ENCODE measurements at regions not wholly inside any gene's neighbourhood (a gene's known extent, or its start where the extent isn't known, plus 50 kb on each side); places are given as distances from the start of the nearest gene placed in this dataset.

DNA sequence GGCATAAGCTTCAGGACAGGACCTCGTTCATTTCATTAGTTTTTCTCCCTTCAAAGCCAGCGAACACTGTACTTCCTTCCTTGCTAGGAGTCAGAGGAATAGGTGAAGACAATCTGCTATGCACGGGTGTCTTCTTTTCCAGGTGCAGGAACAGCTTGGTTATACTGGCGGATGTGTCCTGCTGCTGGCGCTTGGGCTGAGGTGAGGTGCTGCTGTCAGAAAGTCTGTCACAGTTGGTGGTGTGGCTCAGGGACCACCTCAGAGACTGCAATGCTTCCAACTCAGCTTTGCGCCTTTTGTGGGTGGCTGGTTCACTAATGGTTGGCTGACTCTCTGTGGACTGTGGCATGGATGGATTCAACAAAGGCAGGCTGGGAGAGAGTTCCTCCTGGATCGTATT lies 58.3 kb upstream of the UBN2 start:
- TF ChIP-seq, protein P1, sequence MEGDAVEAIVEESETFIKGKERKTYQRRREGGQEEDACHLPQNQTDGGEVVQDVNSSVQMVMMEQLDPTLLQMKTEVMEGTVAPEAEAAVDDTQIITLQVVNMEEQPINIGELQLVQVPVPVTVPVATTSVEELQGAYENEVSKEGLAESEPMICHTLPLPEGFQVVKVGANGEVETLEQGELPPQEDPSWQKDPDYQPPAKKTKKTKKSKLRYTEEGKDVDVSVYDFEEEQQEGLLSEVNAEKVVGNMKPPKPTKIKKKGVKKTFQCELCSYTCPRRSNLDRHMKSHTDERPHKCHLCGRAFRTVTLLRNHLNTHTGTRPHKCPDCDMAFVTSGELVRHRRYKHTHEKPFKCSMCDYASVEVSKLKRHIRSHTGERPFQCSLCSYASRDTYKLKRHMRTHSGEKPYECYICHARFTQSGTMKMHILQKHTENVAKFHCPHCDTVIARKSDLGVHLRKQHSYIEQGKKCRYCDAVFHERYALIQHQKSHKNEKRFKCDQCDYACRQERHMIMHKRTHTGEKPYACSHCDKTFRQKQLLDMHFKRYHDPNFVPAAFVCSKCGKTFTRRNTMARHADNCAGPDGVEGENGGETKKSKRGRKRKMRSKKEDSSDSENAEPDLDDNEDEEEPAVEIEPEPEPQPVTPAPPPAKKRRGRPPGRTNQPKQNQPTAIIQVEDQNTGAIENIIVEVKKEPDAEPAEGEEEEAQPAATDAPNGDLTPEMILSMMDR (IDR thresholded peaks at IDR 0.05), result no peak
- TF ChIP-seq, protein P2, sequence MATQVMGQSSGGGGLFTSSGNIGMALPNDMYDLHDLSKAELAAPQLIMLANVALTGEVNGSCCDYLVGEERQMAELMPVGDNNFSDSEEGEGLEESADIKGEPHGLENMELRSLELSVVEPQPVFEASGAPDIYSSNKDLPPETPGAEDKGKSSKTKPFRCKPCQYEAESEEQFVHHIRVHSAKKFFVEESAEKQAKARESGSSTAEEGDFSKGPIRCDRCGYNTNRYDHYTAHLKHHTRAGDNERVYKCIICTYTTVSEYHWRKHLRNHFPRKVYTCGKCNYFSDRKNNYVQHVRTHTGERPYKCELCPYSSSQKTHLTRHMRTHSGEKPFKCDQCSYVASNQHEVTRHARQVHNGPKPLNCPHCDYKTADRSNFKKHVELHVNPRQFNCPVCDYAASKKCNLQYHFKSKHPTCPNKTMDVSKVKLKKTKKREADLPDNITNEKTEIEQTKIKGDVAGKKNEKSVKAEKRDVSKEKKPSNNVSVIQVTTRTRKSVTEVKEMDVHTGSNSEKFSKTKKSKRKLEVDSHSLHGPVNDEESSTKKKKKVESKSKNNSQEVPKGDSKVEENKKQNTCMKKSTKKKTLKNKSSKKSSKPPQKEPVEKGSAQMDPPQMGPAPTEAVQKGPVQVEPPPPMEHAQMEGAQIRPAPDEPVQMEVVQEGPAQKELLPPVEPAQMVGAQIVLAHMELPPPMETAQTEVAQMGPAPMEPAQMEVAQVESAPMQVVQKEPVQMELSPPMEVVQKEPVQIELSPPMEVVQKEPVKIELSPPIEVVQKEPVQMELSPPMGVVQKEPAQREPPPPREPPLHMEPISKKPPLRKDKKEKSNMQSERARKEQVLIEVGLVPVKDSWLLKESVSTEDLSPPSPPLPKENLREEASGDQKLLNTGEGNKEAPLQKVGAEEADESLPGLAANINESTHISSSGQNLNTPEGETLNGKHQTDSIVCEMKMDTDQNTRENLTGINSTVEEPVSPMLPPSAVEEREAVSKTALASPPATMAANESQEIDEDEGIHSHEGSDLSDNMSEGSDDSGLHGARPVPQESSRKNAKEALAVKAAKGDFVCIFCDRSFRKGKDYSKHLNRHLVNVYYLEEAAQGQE (IDR thresholded peaks at IDR 0.05; ENCODE audit: insufficient read depth in 1 of 2, low read depth in 2 of 2, low read length in 1 of 2), result no peak
- TF ChIP-seq SIN3A (IDR thresholded peaks at IDR 0.05; ENCODE audit: borderline replicate concordance, insufficient read depth, low read depth, low read length), result no peak
- no peak for TF ChIP-seq POLR2AphosphoS5 (IDR thresholded peaks at IDR 0.05; ENCODE audit: low read depth, low read length)
